CD1c-positive myeloid dendritic cell (primary cell): ENCODE measurements at regions not wholly inside any gene's neighbourhood (a gene's known extent, or its start where the extent isn't known, plus 50 kb on each side); places are given as distances from the start of the nearest gene placed in this dataset.
"Not testable (repeated sequence)": the region's sequence is repeated elsewhere in the genome, so short reads cannot be mapped to it uniquely, and the experiment has no call there.

Source experiments
- DNase-seq: peaks from one replicate; pipeline ENCODE4 v3.0.0-alpha.2; 2016; ENCODE audit errors: extremely low spot score

DNA sequence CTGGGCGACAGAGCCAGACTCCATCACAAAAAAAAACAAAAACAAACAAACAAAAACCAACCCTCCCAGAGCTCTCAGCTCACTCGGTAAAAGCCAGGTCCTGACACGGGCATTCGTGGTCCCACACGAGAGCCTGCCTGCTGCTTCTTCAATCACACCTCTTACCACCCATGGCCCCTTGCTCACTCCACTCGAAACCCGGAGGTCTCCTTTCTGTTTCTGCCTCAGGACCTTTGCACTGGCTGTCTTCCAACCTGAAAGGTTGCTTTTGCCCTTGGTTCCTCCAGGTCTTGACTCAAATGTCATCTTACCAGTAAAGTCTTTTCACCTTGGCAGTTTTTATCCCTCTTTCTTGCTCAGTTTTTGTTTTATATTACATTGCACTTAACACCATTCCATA, 169.6 kb downstream of the EVX1 start:
- no peak for DNase-seq

DNA sequence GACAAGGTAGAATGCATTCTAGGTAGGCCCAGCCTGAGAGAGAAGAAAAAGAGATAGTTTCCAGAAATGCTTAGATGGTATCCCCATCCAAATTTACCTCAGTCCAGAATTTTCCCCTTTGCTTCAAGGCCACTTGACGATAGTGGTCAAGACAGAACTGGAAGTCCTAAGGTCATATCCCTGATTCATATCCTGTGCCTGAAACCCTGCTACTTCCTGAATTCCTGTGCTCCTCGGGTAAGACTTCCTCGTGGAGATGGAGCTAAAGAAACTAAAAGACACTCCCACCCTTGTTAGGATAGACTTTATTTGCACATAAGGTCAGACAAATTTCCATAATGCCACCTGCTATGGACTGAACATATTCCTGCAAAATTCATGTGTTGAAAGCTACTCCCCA, 175.9 kb downstream of the EVX1 start:
- peak; percentile 27 for DNase-seq

DNA sequence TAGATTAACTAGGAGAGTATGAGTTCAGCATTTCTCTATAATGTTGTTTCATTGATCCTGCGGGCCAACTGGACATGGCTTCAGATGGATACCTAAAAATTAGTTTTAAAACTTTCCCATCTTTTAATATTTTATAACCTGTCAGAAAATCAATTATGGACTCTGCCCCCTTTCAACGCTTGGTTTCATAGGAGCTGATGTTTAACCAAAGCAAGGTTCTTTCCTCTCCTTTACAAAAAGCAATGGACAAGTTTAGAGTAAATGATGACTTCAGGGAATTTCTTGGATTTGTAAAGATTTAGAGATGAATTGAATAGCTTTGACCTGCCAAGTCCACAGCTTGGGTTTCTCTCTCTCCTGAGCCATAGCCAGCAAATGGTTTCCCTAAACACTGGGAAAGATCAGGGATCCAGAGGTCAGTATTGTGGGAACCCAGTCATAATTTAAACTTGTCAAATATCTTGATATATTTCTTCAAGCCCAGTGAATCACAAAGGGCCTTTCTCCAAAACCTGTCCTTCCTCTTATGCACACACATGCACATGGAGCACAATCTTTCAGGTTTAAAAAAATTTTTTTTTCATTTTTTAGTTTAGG, 177.1 kb downstream of the EVX1 start:
- DNase-seq: no peak

DNA sequence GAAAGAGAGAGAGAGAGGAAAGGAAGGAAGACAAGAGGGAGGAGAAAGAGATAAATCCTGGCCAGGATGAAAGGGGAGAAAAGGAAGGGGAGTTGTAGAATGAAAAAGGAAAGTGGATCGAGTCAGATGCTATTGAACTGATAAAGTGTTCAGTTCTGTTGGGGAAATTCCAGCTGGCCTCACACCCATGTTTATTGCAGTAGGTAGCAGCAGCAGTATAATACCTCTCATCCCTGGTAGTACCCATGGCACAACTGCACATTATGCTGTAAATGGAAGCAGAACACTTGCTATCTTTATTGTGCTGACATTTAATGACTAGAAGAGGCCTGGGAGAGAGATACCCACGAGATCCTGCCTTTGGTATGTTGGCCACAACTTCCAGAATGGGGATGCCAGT, 178.1 kb downstream of the EVX1 start:
- no peak for DNase-seq

DNA sequence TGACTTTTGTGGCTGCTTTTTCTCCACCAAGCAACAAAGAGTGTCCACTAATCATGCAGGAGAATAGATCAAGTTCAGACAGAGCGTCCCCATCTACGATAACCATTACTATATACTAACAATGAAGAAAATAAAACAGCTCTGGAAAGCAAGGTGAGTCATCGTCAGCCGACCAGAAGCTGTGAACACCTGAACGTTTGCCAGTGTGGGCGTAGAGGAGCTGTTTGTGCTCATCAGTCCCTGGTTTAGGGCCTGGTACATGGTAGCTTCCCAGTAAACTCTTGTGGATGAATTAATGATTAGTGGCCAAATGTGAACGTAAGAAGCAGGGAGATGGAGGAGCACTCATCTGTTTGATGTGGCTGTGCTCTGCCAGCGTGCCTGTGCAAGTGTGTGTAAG, 180.7 kb downstream of the EVX1 start:
- DNase-seq: no peak

DNA sequence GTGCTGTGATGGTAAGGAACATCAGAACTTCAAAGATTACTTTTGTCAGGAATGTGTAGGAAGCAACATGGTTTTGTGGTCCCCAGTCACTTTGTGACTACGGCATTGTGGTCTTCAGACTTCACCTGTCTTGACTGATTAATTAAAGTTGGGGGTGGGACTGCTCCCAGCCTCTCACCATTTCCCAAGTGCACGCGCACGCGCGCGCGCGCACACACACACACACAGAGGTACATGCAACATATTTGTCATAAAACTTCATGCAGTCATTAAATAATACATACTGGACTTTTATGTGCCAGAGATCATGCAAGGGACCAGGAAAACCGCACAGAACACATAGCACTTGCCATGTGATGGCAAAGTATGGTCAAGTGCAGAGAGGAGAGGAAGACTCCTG, 181.2 kb downstream of the EVX1 start:
- no peak for DNase-seq

DNA sequence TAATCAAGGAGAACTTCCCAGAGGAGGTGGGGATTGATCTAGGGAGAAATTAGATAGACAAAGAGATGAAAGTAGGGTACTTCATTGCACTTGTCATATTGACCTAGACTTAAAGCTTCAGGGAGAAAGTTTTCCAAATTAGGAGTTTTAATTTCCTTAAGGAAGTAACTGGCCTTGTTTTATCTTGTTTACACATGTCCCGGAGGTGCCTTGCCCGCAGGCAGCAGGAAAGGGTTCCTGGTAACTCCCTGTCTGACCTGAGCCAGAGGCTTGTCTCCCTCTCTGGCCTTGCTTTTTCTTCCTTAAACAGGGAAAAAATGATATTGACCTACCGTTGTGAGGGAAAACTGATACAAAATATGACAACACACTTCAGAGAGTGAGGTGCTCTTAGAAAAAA, 181.6 kb downstream of the EVX1 start:
- no peak for DNase-seq

DNA sequence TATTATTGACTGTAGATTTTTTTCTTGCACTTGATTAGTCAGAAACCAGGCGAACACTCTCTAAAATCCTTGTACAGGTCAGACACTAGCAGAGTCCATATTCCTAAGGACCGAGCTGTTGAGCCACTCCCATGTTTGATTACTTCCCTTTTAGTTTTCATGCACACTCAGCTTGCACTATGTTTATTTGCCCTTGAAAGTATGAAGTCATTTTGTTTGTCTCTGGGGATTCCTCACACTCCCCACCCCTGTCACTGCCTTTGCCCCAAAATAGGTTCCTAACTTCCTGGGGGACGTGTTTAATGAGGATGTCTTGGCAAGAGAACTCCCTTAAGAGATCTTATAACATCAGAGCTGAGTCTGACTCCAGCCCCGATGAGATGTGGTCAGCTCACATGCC, 182.1 kb downstream of the EVX1 start:
- DNase-seq: peak; percentile 9

DNA sequence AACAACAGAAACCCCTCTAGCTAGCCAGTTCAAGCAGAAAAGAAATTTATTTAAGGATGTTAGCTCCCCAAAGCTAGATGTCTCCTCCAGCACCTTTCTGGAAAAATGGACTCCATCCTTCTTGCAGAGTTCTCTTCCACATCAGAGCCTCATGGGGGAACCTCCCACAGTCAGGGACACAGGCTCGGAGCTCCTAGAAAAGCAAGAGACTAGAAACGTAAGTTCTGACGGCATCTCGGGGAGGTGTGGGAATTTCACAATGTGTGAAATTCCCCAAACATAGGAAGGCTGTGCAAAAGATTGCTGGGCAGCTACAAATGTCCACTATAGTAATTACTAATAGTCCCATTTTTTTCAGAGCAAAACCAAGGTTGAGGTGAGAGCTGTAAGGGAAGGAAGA, 184.8 kb downstream of the EVX1 start:
- no peak for DNase-seq

DNA sequence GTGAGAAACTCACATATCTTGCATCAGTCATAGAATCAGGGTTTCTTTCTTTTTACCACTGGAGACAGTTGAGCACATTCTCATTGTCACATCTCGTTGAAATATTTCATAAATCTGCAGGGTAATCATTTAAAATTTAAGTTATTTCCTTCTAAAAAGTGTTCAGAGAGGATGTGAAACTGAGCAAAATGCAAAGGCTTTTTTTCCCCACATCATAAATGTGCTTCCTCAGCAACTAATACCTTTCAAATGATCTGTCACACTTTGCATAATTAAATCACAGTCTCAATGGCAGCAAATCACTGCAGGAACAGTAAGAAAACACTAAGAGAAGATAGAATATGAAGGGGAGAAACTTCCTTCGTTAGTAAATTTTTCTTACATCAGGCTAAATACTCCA, 187.5 kb downstream of the EVX1 start:
- peak; percentile 36 for DNase-seq

DNA sequence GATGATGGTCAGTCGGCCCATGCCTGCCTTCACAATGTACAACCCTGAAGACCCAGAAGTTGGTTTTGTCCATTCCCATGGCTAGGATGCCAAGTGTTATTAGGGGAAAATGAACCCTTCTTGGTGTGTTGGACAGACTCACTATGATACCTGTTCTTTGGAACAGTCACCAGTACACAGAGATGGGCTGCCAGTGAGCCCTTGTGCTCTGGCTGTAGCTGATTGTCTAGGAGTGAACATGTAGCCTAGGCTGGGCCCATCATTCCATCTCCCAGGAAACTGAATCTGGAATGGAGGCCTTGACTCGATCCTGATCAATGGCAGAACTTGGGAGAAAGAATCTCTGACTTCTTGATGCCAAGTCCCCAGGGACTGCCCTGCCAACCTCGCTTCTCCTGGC, 188.9 kb downstream of the EVX1 start:
- no peak for DNase-seq

DNA sequence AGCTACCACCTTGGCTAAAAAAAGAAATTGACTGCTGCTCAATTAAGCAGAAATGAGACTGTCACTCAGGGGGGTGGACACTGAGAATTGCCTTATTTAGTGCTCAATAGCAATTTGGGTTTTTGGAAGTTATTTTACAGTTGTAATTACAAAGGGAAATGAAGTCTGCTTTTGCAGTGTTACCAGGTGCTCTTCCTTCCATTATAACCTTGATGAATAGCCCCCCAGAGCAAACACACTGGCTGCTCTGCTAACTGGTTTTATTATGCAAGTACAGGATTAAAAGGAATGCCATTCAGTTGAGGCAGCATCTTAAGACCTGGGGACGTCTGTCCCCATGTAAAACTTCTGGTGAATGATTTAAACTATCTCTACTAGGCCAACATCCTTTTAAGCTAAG, 191.0 kb downstream of the EVX1 start:
- DNase-seq: no peak

DNA sequence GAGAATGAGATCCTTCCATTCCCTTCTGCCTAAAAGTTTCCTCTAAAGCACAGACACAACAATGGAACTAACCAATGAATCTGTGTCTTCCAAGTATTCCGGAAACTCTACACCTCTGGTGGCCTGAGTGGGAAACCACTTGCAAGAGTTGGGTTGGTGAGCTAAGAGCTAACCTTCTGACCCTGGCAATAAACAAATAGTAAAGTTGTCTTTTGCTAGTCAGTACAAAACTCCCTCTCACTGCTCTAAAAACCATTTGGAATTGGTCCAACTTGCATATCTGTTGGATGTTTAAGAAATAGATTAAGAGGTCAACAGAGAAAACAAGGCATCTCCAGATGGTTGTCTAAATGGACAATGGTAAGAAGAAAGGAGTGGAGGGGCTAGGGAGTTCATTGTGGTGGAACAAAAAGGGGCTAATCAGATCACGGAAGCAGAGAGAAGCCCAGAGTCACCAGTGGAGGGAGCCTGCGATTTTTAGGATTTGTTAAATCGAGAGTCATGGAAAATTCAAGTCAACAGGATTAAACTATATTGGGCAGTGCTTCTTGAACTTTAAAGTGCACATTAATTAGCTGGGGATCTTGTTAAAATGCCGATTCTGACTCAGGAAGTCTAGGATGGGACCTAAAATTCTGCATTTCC, 192.3 kb downstream of the EVX1 start:
- DNase-seq: no peak

DNA sequence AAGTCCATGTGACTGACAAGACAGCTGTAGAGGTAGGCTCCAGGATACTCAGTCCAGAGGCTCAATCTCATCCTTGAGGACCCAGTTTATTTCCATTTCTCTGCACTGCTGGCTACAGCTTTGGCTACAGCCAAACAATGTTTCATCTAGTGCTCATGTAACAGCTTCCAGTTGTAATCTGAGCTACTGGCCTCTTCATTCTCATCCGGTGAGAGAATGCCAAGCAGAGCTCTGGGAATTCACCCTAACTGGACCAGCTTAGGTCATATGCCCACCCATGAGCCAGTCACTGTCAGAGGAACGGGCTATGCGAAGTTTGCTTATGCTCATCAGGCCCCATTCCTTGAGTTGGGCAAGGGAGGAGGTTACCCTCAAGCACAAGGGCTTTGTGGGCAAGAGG, 192.9 kb downstream of the EVX1 start:
- no peak for DNase-seq

DNA sequence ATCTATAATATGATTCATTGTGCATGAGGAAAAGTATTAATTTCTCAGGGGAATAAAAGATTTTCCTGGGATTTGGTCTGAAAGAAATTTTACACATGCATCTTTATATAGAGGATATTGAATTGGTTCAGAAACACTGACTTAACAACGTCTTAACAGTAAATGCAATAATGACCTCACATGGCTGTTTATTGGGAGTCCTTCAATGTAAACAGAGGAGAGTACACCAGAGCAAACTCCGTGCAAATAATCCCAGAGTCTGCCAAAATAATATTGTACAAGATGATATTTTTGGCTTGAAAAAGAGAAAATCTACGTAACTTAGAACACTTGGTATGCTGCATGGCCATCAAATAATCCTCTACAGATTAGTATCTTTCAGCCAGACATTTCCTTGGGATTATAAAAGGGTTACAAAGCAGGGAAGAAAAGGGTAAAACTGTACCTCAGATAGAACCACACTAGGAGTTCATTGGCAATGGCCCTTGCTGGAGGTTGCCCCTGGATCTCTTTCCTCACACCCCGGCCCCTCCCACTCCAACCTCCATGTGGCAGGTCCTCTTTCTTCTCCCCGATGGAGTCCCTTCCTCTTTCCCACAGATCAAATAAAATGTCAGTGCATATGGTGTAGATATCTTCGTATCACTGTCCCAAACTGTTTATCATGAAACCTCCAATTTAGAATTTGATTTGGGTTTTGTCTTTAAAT, 196.4 kb downstream of the EVX1 start:
- DNase-seq: peak; percentile 7

DNA sequence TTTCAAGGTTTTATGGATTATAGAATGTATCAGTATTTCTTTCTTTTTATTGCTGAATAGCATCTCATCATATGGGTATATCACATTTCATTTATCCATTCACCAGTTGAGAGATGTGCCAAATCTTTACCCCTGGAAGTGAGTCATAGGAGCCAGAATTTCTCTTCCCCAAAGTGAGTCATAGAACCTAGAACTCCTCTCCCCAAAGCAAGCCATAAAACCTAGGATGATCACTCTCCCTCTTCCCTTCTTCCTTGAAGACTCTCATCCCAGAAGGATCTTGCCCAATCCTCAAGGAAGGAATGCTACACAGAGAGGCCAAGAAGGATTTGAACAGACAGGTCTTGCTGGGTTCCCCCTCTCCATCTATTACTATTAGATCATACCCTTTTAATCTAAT, 199.9 kb downstream of the EVX1 start:
- no peak for DNase-seq

DNA sequence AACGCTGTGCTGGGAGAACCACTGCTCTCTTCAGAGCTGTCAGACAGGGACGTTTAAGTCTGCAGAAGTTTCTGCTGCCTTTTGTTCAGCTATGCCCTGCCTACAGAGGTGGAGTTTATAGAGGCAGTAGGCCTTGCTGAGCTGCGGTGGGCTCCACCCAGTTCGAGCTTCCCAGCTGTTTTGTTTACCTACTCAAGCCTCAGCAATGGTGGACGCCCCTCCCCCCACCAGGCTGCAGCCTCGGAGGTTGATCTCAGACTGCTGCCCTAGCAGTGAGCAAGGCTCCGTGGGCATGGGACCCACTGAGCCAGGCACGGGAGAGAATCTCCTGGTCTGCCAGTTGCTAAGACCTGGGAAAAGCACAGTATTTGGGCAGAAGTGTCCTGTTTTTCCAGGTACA, 206.4 kb downstream of the EVX1 start:
- DNase-seq: not testable (repeated sequence)

DNA sequence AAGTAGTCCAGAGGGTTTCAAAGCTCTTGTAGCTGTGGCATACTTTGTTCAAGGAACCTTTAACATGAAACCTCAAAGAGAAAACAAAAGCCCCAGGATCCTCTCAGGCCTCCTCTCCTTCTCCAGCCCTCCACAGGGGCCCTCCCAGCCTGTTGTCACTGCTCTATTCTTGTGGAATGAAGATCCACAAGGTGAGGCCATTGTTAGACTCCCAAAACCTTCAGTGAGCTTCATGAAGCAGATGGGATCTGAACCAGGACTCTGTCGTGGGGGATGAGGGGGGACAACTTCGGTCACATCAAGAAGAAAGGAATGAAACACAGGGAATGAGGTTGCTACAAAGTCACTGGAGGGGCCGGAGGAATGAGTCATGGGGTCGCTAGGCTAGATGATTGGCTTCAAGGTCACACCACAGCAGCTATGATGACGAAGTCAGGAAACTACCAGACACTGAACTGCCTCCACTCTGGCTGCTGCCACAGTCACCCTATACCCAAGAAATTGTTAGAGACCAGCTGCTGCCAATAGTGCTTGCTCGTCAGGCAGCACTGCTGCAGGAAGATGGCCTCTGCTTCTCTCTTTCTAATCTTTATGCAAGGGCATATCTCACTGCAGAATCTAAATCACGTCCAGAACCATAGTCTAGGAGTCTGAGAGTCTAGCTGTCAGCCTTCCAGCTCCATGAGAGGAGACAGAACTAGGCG, 208.8 kb downstream of the HIBADH start:
- no peak for DNase-seq

DNA sequence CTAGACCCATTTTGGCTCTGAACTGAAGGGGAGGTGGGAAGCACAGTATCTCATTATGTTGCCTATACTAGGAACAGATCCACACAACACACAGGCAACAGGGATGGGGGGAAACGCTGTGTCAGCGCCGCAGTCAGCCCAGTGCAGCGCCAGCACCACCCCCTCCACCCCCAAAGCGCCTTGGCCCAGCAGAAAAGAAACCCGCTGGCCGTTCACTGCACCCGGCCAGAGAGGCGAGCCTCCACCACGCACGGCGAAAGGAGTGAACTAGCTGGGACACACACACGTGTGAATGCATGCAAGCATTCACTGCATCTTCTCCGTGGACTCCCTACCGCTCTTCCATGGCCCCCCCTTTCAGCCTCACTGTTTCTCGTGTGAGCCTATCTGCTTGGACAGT, 205.6 kb downstream of the HIBADH start:
- DNase-seq: not testable (repeated sequence)

DNA sequence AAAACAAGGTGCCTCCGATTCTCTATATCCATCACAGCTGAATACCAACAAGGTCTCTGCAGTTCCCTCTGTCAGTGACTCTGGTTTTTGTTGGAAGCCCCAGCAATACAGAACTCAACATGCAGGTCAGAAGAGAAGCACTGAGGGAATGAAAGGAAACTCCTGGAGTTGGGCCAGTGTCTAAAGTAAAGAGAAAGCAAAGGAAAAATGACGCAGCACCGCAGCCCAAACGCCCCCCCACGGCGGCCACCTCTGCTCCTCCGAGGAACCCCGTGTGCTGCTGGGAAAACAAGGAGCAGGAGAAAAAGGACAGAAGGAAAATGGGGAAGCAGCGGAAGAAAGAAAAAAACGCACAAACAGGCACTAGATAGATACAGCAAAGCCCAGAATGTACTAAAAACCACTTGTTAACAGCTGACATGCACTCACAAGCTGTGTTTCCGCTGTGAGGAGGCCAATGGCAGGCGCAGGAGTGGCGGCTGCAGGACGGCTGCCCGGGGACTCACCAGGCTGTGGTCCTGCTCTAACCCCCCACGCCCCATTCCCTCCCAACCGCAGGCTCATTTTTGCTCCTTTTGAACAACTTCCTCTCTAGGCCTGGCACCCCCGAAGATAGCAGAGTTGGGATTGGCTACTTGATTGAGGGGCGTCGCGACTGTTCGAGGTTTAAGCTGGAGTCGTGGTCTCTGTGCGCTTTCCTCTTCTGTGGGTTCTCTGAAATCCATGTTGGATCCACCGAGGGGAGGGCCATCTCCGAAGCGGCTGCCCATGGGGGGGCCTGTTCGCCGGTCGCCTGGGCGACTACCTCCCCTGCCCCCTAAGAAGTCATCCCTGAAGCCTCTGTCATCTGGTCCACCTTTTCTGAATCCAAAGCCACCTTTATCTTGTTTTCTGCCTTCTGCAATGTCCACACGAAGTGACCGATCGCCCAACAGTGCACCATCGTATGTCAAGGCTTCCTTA, 204.8 kb downstream of the HIBADH start:
- not testable (repeated sequence) for DNase-seq

DNA sequence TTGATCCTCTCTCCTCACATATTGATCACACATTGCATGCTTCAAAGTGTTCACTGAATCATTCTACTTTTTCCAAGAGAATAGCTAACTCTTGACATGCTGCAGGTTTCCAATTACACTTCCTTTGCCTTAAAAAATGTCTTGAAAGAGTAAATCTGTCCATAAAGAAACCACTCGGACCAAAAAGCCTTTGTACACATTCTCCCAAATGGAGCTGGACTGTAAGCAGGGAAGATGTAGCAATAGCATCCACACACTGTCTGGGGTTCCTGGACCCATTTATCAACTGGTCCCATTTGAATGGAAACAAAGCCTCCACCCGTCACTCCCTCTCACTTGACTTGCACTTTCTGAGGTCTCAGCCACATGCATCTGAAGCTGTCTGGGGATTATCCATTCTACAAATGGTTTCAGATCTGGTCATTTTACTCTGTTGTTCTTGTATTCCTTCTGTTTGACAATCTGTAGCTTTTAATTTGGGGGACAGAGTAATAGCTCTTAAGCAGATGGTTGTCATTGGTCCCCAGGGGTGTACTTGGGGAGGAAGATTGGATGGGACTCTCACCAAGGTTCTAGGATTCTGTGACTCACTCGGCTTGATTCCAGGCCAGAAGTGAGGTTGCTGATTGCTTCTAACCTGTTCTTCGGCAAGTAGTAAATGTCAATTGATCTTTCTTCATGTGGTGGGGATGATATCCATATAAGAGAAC, 203.5 kb downstream of the HIBADH start:
- no peak for DNase-seq
